NT2/D1 (cell line): ENCODE measurements at regions not wholly inside any gene's neighbourhood (a gene's known extent, or its start where the extent isn't known, plus 50 kb on each side); places are given as distances from the start of the nearest gene placed in this dataset.

ENCODE experiments used
- SUZ12 ChIP-seq: IDR thresholded peaks from 2 replicates; pipeline ENCODE4 v1.6.1; 2011; ENCODE audit not compliant: insufficient read length, insufficient read depth; ENCODE audit errors: extremely low read depth
- YY1 ChIP-seq: IDR thresholded peaks from 2 replicates; pipeline ENCODE4 v1.6.1; 2011; ENCODE audit not compliant: insufficient read length, insufficient read depth
- ZNF274 ChIP-seq: IDR thresholded peaks from 2 replicates; pipeline ENCODE4 v1.6.1; 2011; ENCODE audit warnings: mild to moderate bottlenecking, low read depth, low read length

- TF ChIP-seq ZNF274 = no peak
- TF ChIP-seq SUZ12 = no peak
- no peak for TF ChIP-seq YY1
Observed at GRCh38 chr6:14360565-14360964, 243.0 kb downstream of the CD83 start.
